ENCODE measurements at regions not wholly inside any gene's neighbourhood (a gene's known extent, or its start where the extent isn't known, plus 50 kb on each side); places are given as distances from the start of the nearest gene placed in this dataset.

- H3K4ac ChIP-seq (replicated peaks; ENCODE audit: insufficient read length, low read depth, low read length) = no peak overlapping the region
- H2BK120ac ChIP-seq (replicated peaks; ENCODE audit: low read depth, low read length) = no peak overlapping the region
- H4K8ac ChIP-seq (ENCODE audit: extremely low read depth, insufficient read depth, low read length) = no peak overlapping the region
- 17% methylated on average over 3 of the region's 3 CpGs; no CpG with 5 or more reads in 1 of the 2 experiments for WGBS, 2 experiments (ENCODE audit: extremely low coverage in 1 of 2, insufficient coverage in 1 of 2, insufficient read length in 1 of 2, insufficient replicate concordance in 2 of 2, low coverage in 1 of 2, low lambda C conversion rate in 2 of 2, missing lambda C conversion rate in 1 of 2)
- H3K27ac ChIP-seq (ENCODE audit: low read depth, low read length) = peak overlapping the region; percentile 32; the same call in 1 of the 2 replicates
- no peaks in the 10 kb centered on the region for H3K36me3 ChIP-seq (ENCODE audit: control insufficient read depth in 2 of 4, insufficient read depth in 4 of 4, low read length in 3 of 4)
- TF ChIP-seq TBP (IDR thresholded peaks at IDR 0.05; ENCODE audit: low read depth, low read length) (no peak), CBX5 (IDR thresholded peaks at IDR 0.05; ENCODE audit: low read depth, low read length) (no peak), CBX8 (IDR thresholded peaks at IDR 0.05; ENCODE audit: borderline replicate concordance, low read depth, low read length) (no peak), TEAD4 (IDR thresholded peaks at IDR 0.05; ENCODE audit: low read depth, low read length) (no peak), GTF2F1 (IDR thresholded peaks at IDR 0.05; ENCODE audit: borderline replicate concordance, low read depth, low read length) (no peak), MAX (IDR thresholded peaks at IDR 0.05) (no peak), NANOG (IDR thresholded peaks at IDR 0.05; ENCODE audit: insufficient read depth, low read depth, low read length, poor library complexity, severe bottlenecking) (no peak), RXRA (IDR thresholded peaks at IDR 0.05; ENCODE audit: insufficient read depth, low read depth, low read length) (no peak), ASH2L (IDR thresholded peaks at IDR 0.05; ENCODE audit: low read length) (no peak), POLR2AphosphoS5 (IDR thresholded peaks at IDR 0.05; ENCODE audit: low read depth, low read length) (no peak), SP1 (IDR thresholded peaks at IDR 0.05; ENCODE audit: low read depth, low read length) (no peak), SIN3A (conservative IDR thresholded peaks at IDR 0.05 in 1 of 2, IDR thresholded peaks at IDR 0.05 in 1 of 2; ENCODE audit: low read depth in 1 of 2, low read length in 2 of 2) (no peak)
- H3K79me2 ChIP-seq (ENCODE audit: control insufficient read depth in 1 of 2, insufficient read depth in 2 of 2, low read length in 2 of 2) = no peaks in the 10 kb centered on the region
- FAIRE-seq (peak; percentile 24), DNase-seq (ENCODE audit: low read depth in 1 of 2, low spot score in 2 of 2) (no peak)
- no peak overlapping the region for H4K91ac ChIP-seq (replicated peaks; ENCODE audit: insufficient read length, low read length)
- H2BK5ac ChIP-seq (ENCODE audit: low read depth, low read length) = peak overlapping the region; percentile 54; the same call in 1 of the 2 replicates
- POLR2A ChIA-PET (ENCODE audit: partially characterized antibody) = interaction anchor here (0.7 kb wide), 1 partner anchor 86 kb away, joined by 3 read pairs; no protein-coding TSS in a partner anchor
- no peaks in the 10 kb centered on the region for H4K20me1 ChIP-seq (replicated peaks in 1 of 2; ENCODE audit: control insufficient read depth in 1 of 2, insufficient read depth in 2 of 2, low read length in 2 of 2)
- H2BK12ac ChIP-seq (ENCODE audit: low read depth, low read length) = 0 out of 2 replicates have a peak overlapping the region, but pooled peaks have one; percentile 6
- peak overlapping the region; percentile 58 to 80 for H3K4me2 ChIP-seq (ENCODE audit: insufficient read depth in 1 of 2, low read depth in 2 of 2, low read length in 2 of 2)
- no peaks in the 10 kb centered on the region for H3K79me1 ChIP-seq (ENCODE audit: low read depth, low read length)
- no peaks in the 10 kb centered on the region for H3K27me3 ChIP-seq (replicated peaks in 1 of 4; ENCODE audit: control insufficient read depth in 3 of 4, extremely low read depth in 1 of 4, insufficient read depth in 3 of 4, low read length in 3 of 4)
- H2BK15ac ChIP-seq (ENCODE audit: low read length) = no peak overlapping the region
- no peak overlapping the region for H3K9ac ChIP-seq (replicated peaks in 1 of 4; ENCODE audit: extremely low read depth in 1 of 4, low read depth in 3 of 4, low read length in 3 of 4)
- no peak overlapping the region for H2BK20ac ChIP-seq (ENCODE audit: low read length)
- no peak overlapping the region for H2AFZ ChIP-seq (ENCODE audit: low read length)
- no peak overlapping the region for H3K23ac ChIP-seq (ENCODE audit: insufficient read length)
- no peaks in the 10 kb centered on the region for H3K9me3 ChIP-seq (ENCODE audit: insufficient read depth in 2 of 2, low read depth in 1 of 2, low read length in 1 of 2)
- H3K14ac ChIP-seq (ENCODE audit: insufficient read length) = no peak overlapping the region
- peak overlapping the region; percentile 24 for H4K5ac ChIP-seq (ENCODE audit: insufficient read length, low read depth, low read length)
- H3K4me3 ChIP-seq (ENCODE audit: extremely low read depth in 1 of 4, insufficient read depth in 2 of 4, low read depth in 3 of 4, low read length in 4 of 4) = peak overlapping the region in 1 of 4 experiments; percentile 26; a peak in 2 of 8 replicates
- H3K4me1 ChIP-seq (replicated peaks in 1 of 4; ENCODE audit: control insufficient read depth in 3 of 4, insufficient read depth in 4 of 4, low read length in 3 of 4) = peaks cover 5 to 11% (median 7%) of the 10 kb centered on the region in 4 experiments; a peak in 5 of 7 replicates
- no peak overlapping the region for H3K56ac ChIP-seq (replicated peaks; ENCODE audit: insufficient read length, low read depth, low read length)
- H3K18ac ChIP-seq (ENCODE audit: extremely low read depth, low read length) = no peak overlapping the region
- no peak overlapping the region for H2AK5ac ChIP-seq (ENCODE audit: low read depth, low read length)
- H3K23me2 ChIP-seq (ENCODE audit: low read depth, low read length) = no peaks in the 10 kb centered on the region
- CTCF ChIA-PET (ENCODE audit: partially characterized antibody) = interaction anchor here (0.6 to 1.4 kb wide), 7 partner anchors 15 to 855 kb away, joined by 3 to 6 read pairs (median 3); no protein-coding TSS in a partner anchor
Observed at GRCh38 chr5:90305041-90305720, 104.4 kb downstream of the CETN3 start.
